DMS114 treated with DMSO at 0.1 percent for 48 hours (cell line): ENCODE measurements at regions not wholly inside any gene's neighbourhood (a gene's known extent, or its start where the extent isn't known, plus 50 kb on each side); places are given as distances from the start of the nearest gene placed in this dataset.
"Not testable (repeated sequence)": the region's sequence is repeated elsewhere in the genome, so short reads cannot be mapped to it uniquely, and the experiment has no call there.

Source experiments
- DNase-seq: peaks from one replicate; lab custom pipeline; 2025; ENCODE audit not compliant: unreplicated experiment; lab: John Stamatoyannopoulos, UW

- DNase-seq = no peak
Observed at GRCh38 chr22:19599626-19600243, 75.5 kb upstream of the CLDN5 start.

- DNase-seq = not testable (repeated sequence)
Observed at GRCh38 chr22:19603346-19603745, 79.1 kb upstream of the CLDN5 start.

- no peak for DNase-seq
Observed at GRCh38 chr22:19603767-19604166, 79.6 kb upstream of the CLDN5 start.

- DNase-seq = no peak
Observed at GRCh38 chr22:19604711-19605268, 80.6 kb upstream of the CLDN5 start.

- DNase-seq = no peak
Observed at GRCh38 chr22:19605508-19606331, 81.5 kb upstream of the CLDN5 start.

- no peak for DNase-seq
Observed at GRCh38 chr22:19606332-19607191, 82.4 kb upstream of the CLDN5 start.

GRCh38 chr22:19607192-19608002 is 83.2 kb upstream of the CLDN5 start:
- no peak for DNase-seq

- DNase-seq = no peak
Observed at GRCh38 chr22:19608003-19608690, 83.9 kb upstream of the CLDN5 start.

- DNase-seq = not testable (repeated sequence)
Observed at GRCh38 chr22:19609753-19610152, 85.5 kb upstream of the CLDN5 start.

GRCh38 chr22:19610518-19611253 is 86.5 kb upstream of the CLDN5 start:
- no peak for DNase-seq

- DNase-seq = no peak
Observed at GRCh38 chr22:19611590-19611989, 87.4 kb upstream of the CLDN5 start.

GRCh38 chr22:19612866-19613572 is 88.8 kb upstream of the CLDN5 start:
- no peak for DNase-seq

- no peak for DNase-seq
Observed at GRCh38 chr22:19614536-19614863, 90.3 kb upstream of the CLDN5 start.

GRCh38 chr22:19615001-19615461 is 90.8 kb upstream of the CLDN5 start:
- DNase-seq = no peak

- no peak for DNase-seq
Observed at GRCh38 chr22:19615867-19616581, 91.8 kb upstream of the CLDN5 start.

- DNase-seq = no peak
Observed at GRCh38 chr22:19619144-19620009, 94.9 kb upstream of the SEPTIN5 start.

GRCh38 chr22:19620742-19621371 is 93.4 kb upstream of the SEPTIN5 start:
- DNase-seq = no peak
